Common myeloid progenitor, CD34-positive (primary cell): ENCODE measurements at regions not wholly inside any gene's neighbourhood (a gene's known extent, or its start where the extent isn't known, plus 50 kb on each side); places are given as distances from the start of the nearest gene placed in this dataset.

Source experiments
- CTCF ChIA-PET: fragments of 350-600 bp; sonication (Branson Sonifier 250); formaldehyde crosslinking; loops from one replicate; lab custom pipeline; 2021; ENCODE audit warnings: antibody characterized with exemption; lab: Charles Lee
- POLR2A ChIA-PET: fragments of 350-600 bp; sonication (Branson Sonifier 250); formaldehyde crosslinking; loops from one replicate; lab custom pipeline; 2021; ENCODE audit warnings: antibody characterized with exemption; lab: Charles Lee
- DNase-seq, 3 donors: peaks; one replicate each; pipeline versions ENCODE4 v3.0.0 to v3.0.0-alpha.2; 2013
- H3K27ac ChIP-seq, 2 experiments: 1 replicate in 1 of 2; 2 replicates in 1 of 2; pipeline ENCODE4 v1.7.0; 2013; ENCODE audit warnings: inconsistent platforms in 2 of 2, low read length in 2 of 2, mild to moderate bottlenecking in 2 of 2, low read depth in 1 of 2, moderate library complexity in 1 of 2; ENCODE audit not compliant: severe bottlenecking in 2 of 2, insufficient read depth in 1 of 2, poor library complexity in 1 of 2
- H3K27me3 ChIP-seq, 5 experiments: replicated peaks in 2 of 5; 1 replicate in 3 of 5; 2 replicates in 2 of 5; pipeline versions ENCODE4 v1.6.1 to v1.7.0; 2013; ENCODE audit warnings: low read length in 4 of 5, mild to moderate bottlenecking in 2 of 5, moderate library complexity in 2 of 5, inconsistent platforms in 1 of 5; ENCODE audit not compliant: insufficient read depth in 5 of 5, control insufficient read depth in 4 of 5
- H3K36me3 ChIP-seq, 4 experiments: 1 replicate in 2 of 4; 2 replicates in 2 of 4; pipeline versions ENCODE4 v1.6.1 to v1.7.0; 2013; ENCODE audit warnings: low read length in 3 of 4, control low read depth in 1 of 4, mild to moderate bottlenecking in 1 of 4; ENCODE audit not compliant: control insufficient read depth in 4 of 4, insufficient read depth in 4 of 4
- H3K4me1 ChIP-seq, 4 experiments: 1 replicate in 3 of 4; 2 replicates in 1 of 4; pipeline versions ENCODE4 v1.6.1 to v1.7.1; 2013; ENCODE audit warnings: low read length in 3 of 4, mild to moderate bottlenecking in 3 of 4, control low read depth in 1 of 4, inconsistent platforms in 1 of 4, moderate library complexity in 1 of 4; ENCODE audit not compliant: control insufficient read depth in 4 of 4, insufficient read depth in 4 of 4; ENCODE audit errors: control extremely low read depth in 1 of 4
- H3K4me3 ChIP-seq, 7 experiments: 1 replicate in 4 of 7; 2 replicates in 3 of 7; pipeline versions ENCODE4 v1.5.1 to v1.7.0; 2013; ENCODE audit warnings: mild to moderate bottlenecking in 7 of 7, low read length in 6 of 7, moderate library complexity in 6 of 7, inconsistent platforms in 2 of 7, low read depth in 2 of 7, control low read depth in 1 of 7; ENCODE audit not compliant: insufficient read depth in 4 of 7, control insufficient read depth in 1 of 7; ENCODE audit errors: extremely low read depth in 1 of 7
- H3K9me3 ChIP-seq, 5 experiments: 1 replicate in 4 of 5; 2 replicates in 1 of 5; pipeline versions ENCODE4 v1.6.1 to v1.7.1; 2013; ENCODE audit warnings: low read length in 4 of 5, mild to moderate bottlenecking in 2 of 5, inconsistent platforms in 1 of 5, low read depth in 1 of 5, moderate library complexity in 1 of 5; ENCODE audit not compliant: control insufficient read depth in 4 of 5, insufficient read depth in 2 of 5; ENCODE audit errors: control extremely low read depth in 1 of 5
- WGBS: methylation state at CpG from one replicate; pipeline ENCODE4 v1.1.5; 2013; ENCODE audit not compliant: insufficient coverage; 5-methylcytosine and 5-hydroxymethylcytosine counted together

DNA sequence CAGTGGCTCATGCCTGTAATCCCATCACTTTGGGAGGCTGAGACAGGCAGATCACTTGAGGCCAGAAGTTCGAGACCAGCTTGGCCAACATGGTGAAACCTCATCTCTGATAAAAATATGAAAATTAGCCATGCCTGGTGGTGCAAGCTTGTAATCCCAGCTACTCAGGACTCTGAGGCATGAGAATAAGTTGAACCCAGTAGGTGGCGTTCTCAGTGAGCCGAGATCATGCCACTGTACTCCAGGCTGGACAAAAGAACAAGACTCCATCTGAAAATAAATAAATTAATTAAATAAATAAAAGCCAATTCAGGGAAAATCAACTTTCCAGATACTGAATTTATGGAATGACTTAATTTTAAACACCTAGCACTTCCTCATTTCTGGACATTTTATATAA lies 1722.1 kb downstream of the MAT2B start:
- DNase-seq, result peak in 1 of 3 donors; percentile 15
- WGBS, result 83% methylated on average over 1 of the region's 3 CpGs
- Histone ChIP-seq H3K27me3 (no peaks in the 10 kb centered on the region), H3K27ac (no peak overlapping the region), H3K4me1 (peaks cover 4 to 16% (median 8%) of the 10 kb centered on the region in 4 experiments), H3K36me3 (no peaks in the 10 kb centered on the region), H3K9me3 (no peaks in the 10 kb centered on the region), H3K4me3 (no peak overlapping the region)
- ChIA-PET POLR2A (no interaction called here), CTCF (interaction anchor here (0.6 to 1.3 kb wide), 2 partner anchors 10 to 19 kb away, joined by 3 to 5 read pairs; no protein-coding TSS in a partner anchor)

GRCh38 chr5:165228184-165228583 lies 1722.8 kb downstream of the MAT2B start:
- H3K4me1 ChIP-seq, result peaks cover 4 to 16% (median 8%) of the 10 kb centered on the region in 4 experiments
- H3K4me3 ChIP-seq, result no peak overlapping the region
- H3K36me3 ChIP-seq, result no peaks in the 10 kb centered on the region
- no CpG with 5 or more reads among the region's 1 CpG for WGBS
- H3K27ac ChIP-seq, result no peak overlapping the region
- ChIA-PET POLR2A (no interaction called here), CTCF (interaction anchor here (0.6 to 1.3 kb wide), 3 partner anchors 9 to 19 kb away, joined by 3 to 5 read pairs (median 3); no protein-coding TSS in a partner anchor)
- no peaks in the 10 kb centered on the region for H3K9me3 ChIP-seq
- no peaks in the 10 kb centered on the region for H3K27me3 ChIP-seq
- peak in 1 of 3 donors; percentile 14 for DNase-seq

DNA sequence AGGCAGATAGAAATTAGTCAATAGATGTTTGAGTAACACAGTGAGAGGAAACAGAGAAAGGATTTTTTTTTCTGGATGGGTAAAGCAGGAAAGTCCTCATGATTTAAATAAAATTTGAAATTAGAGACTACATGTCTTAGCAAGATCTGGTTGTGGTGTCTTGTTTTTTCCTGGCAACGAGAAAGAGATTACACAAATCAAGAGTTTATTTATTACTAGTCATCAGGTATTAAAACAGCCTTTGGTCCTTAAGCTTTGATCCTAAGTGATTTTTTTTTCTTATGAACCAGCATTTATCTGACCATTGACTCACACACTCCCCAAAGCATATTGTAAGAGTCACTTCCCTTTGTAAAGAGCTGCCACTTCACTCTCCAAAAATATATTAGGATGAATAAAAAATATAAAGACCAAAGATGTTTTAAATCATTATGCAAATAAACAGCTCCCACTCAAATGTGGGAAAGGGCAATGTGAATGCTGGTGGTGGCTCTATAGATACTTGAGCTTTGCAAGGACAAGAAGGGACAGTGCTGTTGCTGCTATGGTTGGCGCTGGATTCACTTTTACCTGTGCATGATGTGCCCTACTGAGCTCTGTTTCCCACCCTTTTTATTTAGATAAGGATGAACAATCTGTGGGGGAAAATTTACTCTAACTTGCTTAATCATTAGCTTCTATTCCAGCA lies 1726.5 kb downstream of the MAT2B start:
- no CpG with 5 or more reads among the region's 2 CpGs for WGBS
- Histone ChIP-seq H3K27ac (no peak overlapping the region), H3K36me3 (no peaks in the 10 kb centered on the region), H3K27me3 (no peaks in the 10 kb centered on the region), H3K4me3 (no peak overlapping the region), H3K9me3 (peaks cover 0 to 3% (median 0%) of the 10 kb centered on the region in 5 experiments), H3K4me1 (peaks cover 4 to 16% (median 8%) of the 10 kb centered on the region in 4 experiments)
- POLR2A ChIA-PET, result no interaction called here
- no peak for DNase-seq
- CTCF ChIA-PET, result no interaction called here

DNA sequence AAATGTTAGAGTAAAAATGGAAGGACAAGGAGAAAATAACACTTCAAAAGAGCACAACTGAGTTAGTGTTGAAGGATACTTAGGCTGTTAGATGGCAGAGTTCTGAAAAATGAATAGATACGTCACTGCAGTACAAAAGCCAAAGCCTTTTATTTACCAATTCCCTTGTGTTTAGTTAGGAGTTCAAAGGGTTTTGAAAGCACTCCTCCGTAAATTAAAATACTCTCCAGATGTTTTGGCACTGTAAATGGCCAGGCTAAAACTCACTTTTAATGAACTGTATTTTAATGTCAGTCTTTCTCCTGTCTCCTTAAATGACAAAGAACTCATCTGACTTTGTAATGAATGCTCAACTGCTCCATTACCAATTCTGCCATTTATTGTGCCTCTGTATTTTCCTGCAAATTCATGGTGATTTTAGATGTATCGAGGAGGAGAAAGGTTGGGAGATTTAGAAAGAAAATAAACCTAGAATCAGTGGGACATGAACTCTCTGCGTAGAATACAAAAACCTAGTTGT lies 1727.2 kb downstream of the MAT2B start:
- Histone ChIP-seq H3K27me3 (no peaks in the 10 kb centered on the region), H3K4me3 (no peak overlapping the region), H3K9me3 (peaks cover 0 to 3% (median 0%) of the 10 kb centered on the region in 5 experiments), H3K36me3 (no peaks in the 10 kb centered on the region), H3K4me1 (peaks cover 4 to 16% (median 8%) of the 10 kb centered on the region in 4 experiments), H3K27ac (no peak overlapping the region)
- ChIA-PET CTCF (no interaction called here), POLR2A (no interaction called here)
- 100% methylated on average over 3 of the region's 4 CpGs for WGBS
- DNase-seq, result no peak

DNA sequence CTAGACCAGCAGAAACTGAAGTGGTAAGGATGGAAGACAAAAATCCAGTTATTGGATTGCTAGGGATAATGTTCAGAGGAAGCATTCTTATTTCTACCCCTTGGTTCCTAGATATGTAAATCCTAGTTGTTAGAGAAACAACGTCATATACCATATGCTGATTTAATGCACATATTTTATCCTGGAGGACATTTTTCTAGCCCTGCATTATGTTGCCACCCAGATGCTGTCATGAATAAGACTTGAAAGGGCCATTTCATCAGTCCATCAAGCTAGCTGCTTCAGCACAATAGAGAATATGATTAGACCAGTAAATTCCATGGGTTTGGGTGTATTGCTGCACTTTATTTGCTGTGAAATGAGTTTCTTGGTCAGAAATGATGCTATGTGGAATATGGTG lies 1736.4 kb downstream of the MAT2B start:
- no peak for DNase-seq
- Histone ChIP-seq H3K27ac (no peak overlapping the region), H3K9me3 (no peaks in the 10 kb centered on the region), H3K4me3 (no peak overlapping the region), H3K36me3 (no peaks in the 10 kb centered on the region), H3K4me1 (no peaks in the 10 kb centered on the region), H3K27me3 (no peaks in the 10 kb centered on the region)
- WGBS, result 100% methylated on average over 1 of the region's 1 CpG
- POLR2A ChIA-PET, result no interaction called here
- CTCF ChIA-PET, result no interaction called here

DNA sequence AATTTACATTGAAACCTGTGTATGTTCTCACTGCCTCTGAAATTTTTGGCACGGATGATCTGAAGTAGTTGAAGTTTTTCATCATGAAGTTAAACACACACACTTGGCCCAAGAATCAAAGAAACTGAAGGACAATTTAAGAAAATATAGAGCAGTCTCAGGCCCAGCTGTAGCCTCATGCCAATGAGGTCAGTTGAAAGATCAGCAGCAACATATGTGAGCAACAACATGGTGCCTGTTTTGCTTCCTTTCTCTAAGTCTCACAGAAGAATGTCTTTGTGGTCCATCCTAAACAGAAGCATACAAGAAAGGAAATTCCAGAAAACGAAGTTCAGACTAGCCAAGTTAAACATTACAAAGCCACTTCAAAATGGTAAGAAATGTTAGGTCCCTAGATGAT lies 1737.2 kb downstream of the MAT2B start:
- Histone ChIP-seq H3K27me3 (no peaks in the 10 kb centered on the region), H3K4me1 (no peaks in the 10 kb centered on the region), H3K4me3 (no peak overlapping the region), H3K36me3 (no peaks in the 10 kb centered on the region), H3K27ac (no peak overlapping the region), H3K9me3 (no peaks in the 10 kb centered on the region)
- ChIA-PET CTCF (no interaction called here), POLR2A (no interaction called here)
- no CpG with 5 or more reads among the region's 2 CpGs for WGBS
- no peak for DNase-seq

DNA sequence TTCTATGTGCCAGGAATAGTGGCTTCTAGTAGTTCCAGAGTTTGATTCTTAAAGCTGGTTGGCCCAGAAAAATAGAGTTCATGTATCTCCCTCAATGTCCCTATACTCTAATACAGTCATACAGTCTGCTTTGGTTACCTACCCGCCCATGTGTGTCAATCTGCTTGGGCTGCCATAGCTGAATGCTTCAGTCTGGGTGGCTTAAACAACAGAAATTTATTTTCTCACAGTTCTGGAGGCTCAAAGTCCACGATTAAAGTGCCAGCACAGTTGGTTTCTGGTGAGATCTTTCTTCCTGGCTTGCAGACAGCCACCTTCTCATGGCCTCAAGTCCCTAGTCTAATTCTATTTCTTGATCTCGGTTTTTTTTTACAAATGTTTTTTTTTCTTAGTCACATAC lies 1739.0 kb downstream of the MAT2B start:
- no peak overlapping the region for H3K4me3 ChIP-seq
- H3K4me1 ChIP-seq, result no peaks in the 10 kb centered on the region
- DNase-seq, result no peak
- 70% methylated on average over 2 of the region's 3 CpGs for WGBS
- no peaks in the 10 kb centered on the region for H3K27me3 ChIP-seq
- ChIA-PET CTCF (no interaction called here), POLR2A (no interaction called here)
- no peaks in the 10 kb centered on the region for H3K9me3 ChIP-seq
- no peaks in the 10 kb centered on the region for H3K36me3 ChIP-seq
- H3K27ac ChIP-seq, result no peak overlapping the region
